ENCODE measurements at regions not wholly inside any gene's neighbourhood (a gene's known extent, or its start where the extent isn't known, plus 50 kb on each side); places are given as distances from the start of the nearest gene placed in this dataset.

GRCh38 chr1:57696043-57696442 is 272.2 kb upstream of the DAB1 start:
- H3K4me3 ChIP-seq (ENCODE audit: low read depth, low read length): no peak overlapping the region
- no peak for DNase-seq (ENCODE audit: low read depth)
- TF ChIP-seq, protein P1, sequence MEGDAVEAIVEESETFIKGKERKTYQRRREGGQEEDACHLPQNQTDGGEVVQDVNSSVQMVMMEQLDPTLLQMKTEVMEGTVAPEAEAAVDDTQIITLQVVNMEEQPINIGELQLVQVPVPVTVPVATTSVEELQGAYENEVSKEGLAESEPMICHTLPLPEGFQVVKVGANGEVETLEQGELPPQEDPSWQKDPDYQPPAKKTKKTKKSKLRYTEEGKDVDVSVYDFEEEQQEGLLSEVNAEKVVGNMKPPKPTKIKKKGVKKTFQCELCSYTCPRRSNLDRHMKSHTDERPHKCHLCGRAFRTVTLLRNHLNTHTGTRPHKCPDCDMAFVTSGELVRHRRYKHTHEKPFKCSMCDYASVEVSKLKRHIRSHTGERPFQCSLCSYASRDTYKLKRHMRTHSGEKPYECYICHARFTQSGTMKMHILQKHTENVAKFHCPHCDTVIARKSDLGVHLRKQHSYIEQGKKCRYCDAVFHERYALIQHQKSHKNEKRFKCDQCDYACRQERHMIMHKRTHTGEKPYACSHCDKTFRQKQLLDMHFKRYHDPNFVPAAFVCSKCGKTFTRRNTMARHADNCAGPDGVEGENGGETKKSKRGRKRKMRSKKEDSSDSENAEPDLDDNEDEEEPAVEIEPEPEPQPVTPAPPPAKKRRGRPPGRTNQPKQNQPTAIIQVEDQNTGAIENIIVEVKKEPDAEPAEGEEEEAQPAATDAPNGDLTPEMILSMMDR (IDR thresholded peaks at IDR 0.05; ENCODE audit: low read depth, low read length, missing control alignments): no peak

DNA sequence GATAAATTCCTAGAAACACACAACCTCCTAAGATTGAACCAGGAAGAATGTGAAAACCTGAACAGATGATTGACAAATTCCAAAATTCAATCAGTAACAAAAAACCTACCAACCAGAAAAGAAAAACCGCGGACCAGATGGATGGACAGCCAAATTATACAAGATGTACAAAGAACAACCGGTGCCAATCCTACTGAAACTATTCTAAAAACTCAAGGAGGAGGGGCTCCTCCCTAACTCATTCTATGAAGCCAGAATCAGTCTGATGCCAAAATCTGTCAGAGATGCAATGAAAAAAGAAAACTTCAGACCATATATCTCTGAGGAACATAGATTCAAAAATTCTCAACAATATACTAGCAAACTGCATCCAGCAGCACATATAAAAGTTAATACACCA is 262.4 kb upstream of the DAB1 start:
- no peak for DNase-seq (ENCODE audit: low read depth)
- H3K4me3 ChIP-seq (ENCODE audit: low read depth, low read length): no peak overlapping the region
- TF ChIP-seq, protein P1 (IDR thresholded peaks at IDR 0.05; ENCODE audit: low read depth, low read length, missing control alignments): no peak

DNA sequence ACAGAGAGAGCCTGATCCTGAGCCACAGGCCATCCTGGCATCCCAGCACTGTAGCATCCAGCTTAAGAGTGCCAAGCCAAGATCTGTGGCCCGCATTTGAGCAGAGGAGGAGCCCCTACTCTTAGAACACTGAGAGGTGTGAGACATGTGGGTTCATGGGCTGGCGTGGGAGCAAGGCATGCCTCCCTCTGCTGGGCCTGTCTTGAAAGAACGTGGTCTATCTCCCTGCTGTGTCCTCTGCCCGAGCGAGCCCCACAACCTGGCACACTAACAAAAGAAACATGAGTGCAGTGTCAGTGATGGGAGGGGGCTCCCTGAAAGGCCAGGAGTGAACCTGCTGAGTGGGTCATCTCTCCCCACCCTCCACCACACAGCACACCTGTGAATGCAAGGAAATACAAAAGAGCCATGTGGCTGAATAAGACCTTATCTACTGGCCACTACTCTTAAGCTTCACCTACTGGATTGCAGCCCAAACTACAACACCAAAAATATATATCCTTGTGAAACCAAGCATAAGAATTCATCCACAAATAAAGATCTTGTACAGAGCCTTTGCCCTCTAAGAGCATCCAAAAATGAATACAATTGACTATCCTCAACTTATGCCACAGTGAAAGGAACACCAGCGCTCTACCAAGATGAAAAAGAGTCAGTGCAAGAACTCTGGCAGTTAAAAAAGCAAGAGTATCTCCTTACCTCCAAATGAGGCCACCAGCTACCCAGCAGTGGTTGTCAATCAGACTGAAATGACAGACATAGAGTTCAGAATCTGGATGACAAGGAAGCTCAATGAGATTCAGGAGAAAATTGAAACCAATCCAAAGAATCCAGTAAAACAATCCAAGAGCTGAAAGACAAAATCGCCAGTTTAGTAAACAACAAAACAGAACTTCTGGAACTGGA is 259.4 kb upstream of the DAB1 start:
- no peak for DNase-seq (ENCODE audit: low read depth)
- H3K4me3 ChIP-seq (ENCODE audit: low read depth, low read length): no peak overlapping the region
- TF ChIP-seq, protein P1 (IDR thresholded peaks at IDR 0.05; ENCODE audit: low read depth, low read length, missing control alignments): no peak

DNA sequence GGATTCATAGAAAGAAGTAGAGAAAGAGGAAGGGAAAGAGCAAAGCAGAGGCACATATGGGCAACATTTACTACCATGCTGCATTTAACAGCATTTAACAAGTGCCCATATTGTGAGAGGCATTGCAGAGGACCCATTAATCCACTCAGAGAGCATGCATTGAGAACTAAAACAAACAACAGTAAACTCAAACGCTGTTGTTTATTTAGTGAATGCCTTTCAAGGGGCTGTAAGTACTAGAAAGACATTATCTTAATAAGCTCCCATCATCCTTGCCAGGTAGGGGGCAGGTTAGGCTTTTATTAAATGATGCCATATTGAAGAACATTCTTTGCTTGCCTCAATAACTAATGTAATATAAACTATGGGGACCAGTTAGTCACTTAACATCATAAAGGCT is 254.3 kb upstream of the DAB1 start:
- DNase-seq (ENCODE audit: low read depth): no peak
- TF ChIP-seq, protein P1 (IDR thresholded peaks at IDR 0.05; ENCODE audit: low read depth, low read length, missing control alignments): no peak
- no peak overlapping the region for H3K4me3 ChIP-seq (ENCODE audit: low read depth, low read length)

GRCh38 chr1:57675776-57676175 is 251.9 kb upstream of the DAB1 start:
- no peak for DNase-seq (ENCODE audit: low read depth)
- no peak overlapping the region for H3K4me3 ChIP-seq (ENCODE audit: low read depth, low read length)
- TF ChIP-seq, protein P1 (IDR thresholded peaks at IDR 0.05; ENCODE audit: low read depth, low read length, missing control alignments): no peak

DNA sequence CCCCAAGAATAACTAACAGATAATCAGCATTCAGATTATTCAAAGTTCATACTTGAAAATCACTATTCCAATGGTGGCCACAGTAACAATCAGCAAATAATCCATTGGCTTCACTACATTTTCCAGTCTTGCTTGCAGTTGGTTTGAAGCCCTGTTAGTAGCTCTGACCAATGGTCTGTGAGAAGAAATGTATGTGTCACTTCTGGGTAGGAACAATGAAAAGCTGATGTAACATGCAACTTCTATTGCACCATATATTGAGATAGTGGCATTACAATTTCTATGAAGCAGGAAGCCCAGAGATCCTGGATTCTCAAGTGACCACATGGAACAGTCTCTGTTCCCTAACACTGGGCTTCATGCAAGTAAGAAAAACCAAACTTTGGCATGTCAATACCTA is 250.9 kb upstream of the DAB1 start:
- no peak overlapping the region for H3K4me3 ChIP-seq (ENCODE audit: low read depth, low read length)
- DNase-seq (ENCODE audit: low read depth): no peak
- TF ChIP-seq, protein P1 (IDR thresholded peaks at IDR 0.05; ENCODE audit: low read depth, low read length, missing control alignments): no peak

All from GM12864 (cell line).